ENCODE measurements at regions not wholly inside any gene's neighbourhood (a gene's known extent, or its start where the extent isn't known, plus 50 kb on each side); places are given as distances from the start of the nearest gene placed in this dataset.
"Not testable (repeated sequence)": the region's sequence is repeated elsewhere in the genome, so short reads cannot be mapped to it uniquely, and the experiment has no call there.

GRCh38 chr2:123805746-123806145 lies 219.3 kb upstream of the CNTNAP5 start:
- TF ChIP-seq SUZ12 (IDR thresholded peaks at IDR 0.05; ENCODE audit: extremely low read depth, insufficient read depth, insufficient read length); YY1 (IDR thresholded peaks at IDR 0.05; ENCODE audit: insufficient read depth, insufficient read length): not testable (repeated sequence)
